IMR-90 (cell line): ENCODE measurements at regions not wholly inside any gene's neighbourhood (a gene's known extent, or its start where the extent isn't known, plus 50 kb on each side); places are given as distances from the start of the nearest gene placed in this dataset.

Experiments
- BHLHE40 ChIP-seq: fragments of 150-350 bp; IDR thresholded peaks from 2 replicates; pipeline ENCODE4 v1.6.1; 2016; ENCODE audit warnings: mild to moderate bottlenecking, low read depth, low read length
- CTCF ChIP-seq: conservative IDR thresholded peaks from 2 replicates; pipeline ENCODE4 v1.5.1; 2012; ENCODE audit warnings: mild to moderate bottlenecking, low read depth, low read length, improper control_type of control experiment
- FOS ChIP-seq: fragments of 150-350 bp; IDR thresholded peaks from 2 replicates; pipeline ENCODE4 v1.6.1; 2016; ENCODE audit warnings: low read depth, low read length
- MAFK ChIP-seq: IDR thresholded peaks from 2 replicates; pipeline ENCODE4 v1.6.1; 2012; ENCODE audit warnings: low read depth, low read length, improper control_type of control experiment
- MXI1 ChIP-seq: IDR thresholded peaks from 2 replicates; pipeline ENCODE4 v1.6.1; 2012; ENCODE audit warnings: low read depth, mild to moderate bottlenecking, low read length, moderate library complexity, borderline replicate concordance
- POLR2A ChIP-seq: IDR thresholded peaks from 2 replicates; pipeline ENCODE4 v1.6.1; 2012; ENCODE audit warnings: mild to moderate bottlenecking, low read depth, low read length
- RFX5 ChIP-seq: IDR thresholded peaks from 2 replicates; pipeline ENCODE4 v1.8.0; 2012; ENCODE audit warnings: low read depth, mild to moderate bottlenecking, low read length, moderate library complexity
- TF ChIP-seq, protein P1 (sequence below): fragments of 150-350 bp; IDR thresholded peaks from 2 replicates; pipeline ENCODE4 v1.6.1; 2017; ENCODE audit warnings: mild to moderate bottlenecking, antibody characterized with exemption, low read length, low read depth

DNA sequence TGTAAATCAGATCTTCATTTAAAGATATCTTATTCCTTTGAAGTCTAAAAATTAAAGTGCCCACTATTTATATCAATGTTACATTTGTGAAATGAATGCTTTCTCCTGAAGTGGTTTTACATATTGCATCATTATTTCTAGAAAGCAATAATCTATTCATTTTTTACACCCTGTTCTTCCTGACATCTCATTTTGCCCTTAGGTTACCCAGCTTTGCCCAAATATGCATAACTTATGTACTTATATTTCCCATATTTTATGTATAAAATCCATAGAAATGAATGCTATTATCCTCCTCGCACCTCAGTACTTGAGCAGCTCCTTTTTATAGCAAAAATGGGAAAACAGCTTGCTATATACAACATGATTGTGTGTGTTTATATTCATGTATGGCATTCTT, 396.5 kb upstream of the DSEL start:
- TF ChIP-seq, protein P1, sequence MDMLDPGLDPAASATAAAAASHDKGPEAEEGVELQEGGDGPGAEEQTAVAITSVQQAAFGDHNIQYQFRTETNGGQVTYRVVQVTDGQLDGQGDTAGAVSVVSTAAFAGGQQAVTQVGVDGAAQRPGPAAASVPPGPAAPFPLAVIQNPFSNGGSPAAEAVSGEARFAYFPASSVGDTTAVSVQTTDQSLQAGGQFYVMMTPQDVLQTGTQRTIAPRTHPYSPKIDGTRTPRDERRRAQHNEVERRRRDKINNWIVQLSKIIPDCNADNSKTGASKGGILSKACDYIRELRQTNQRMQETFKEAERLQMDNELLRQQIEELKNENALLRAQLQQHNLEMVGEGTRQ: no peak
- TF ChIP-seq FOS (no peak), CTCF (no peak), BHLHE40 (no peak), RFX5 (no peak), POLR2A (no peak), MAFK (no peak), MXI1 (no peak)
